SH-SY5Y (cell line): ENCODE measurements at regions not wholly inside any gene's neighbourhood (a gene's known extent, or its start where the extent isn't known, plus 50 kb on each side); places are given as distances from the start of the nearest gene placed in this dataset.

Source experiments
- GATA2 ChIP-seq: IDR thresholded peaks from 2 replicates; pipeline ENCODE4 v1.6.1; 2011; ENCODE audit warnings: mild to moderate bottlenecking, low read depth, low read length
- GATA3 ChIP-seq: IDR thresholded peaks from 2 replicates; pipeline ENCODE4 v1.6.1; 2011; ENCODE audit warnings: low read depth, mild to moderate bottlenecking, low read length, moderate library complexity

DNA sequence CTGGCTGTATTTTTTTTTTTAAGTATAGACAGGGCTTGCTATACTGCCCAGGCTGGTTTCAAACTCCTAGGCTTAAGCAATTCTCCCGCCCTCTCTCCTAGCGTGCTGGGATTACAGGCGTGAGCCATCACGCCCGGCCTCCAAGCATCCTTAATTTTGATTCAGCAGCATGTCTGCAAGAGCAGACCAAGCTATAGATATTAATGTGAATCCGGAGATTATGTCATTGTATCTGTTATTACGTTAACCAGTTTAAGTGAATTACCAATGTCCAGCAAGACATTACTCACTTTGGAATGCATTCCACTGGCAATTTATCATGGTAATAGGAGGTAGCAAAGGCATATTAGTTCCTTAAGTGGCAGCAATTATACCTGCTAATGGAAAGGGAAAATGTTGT lies 179.7 kb downstream of the CHRM3 start:
- TF ChIP-seq GATA2 (no peak), GATA3 (no peak)
